ENCODE measurements at regions not wholly inside any gene's neighbourhood (a gene's known extent, or its start where the extent isn't known, plus 50 kb on each side); places are given as distances from the start of the nearest gene placed in this dataset.
"Not testable (repeated sequence)": the region's sequence is repeated elsewhere in the genome, so short reads cannot be mapped to it uniquely, and the experiment has no call there.

DNA sequence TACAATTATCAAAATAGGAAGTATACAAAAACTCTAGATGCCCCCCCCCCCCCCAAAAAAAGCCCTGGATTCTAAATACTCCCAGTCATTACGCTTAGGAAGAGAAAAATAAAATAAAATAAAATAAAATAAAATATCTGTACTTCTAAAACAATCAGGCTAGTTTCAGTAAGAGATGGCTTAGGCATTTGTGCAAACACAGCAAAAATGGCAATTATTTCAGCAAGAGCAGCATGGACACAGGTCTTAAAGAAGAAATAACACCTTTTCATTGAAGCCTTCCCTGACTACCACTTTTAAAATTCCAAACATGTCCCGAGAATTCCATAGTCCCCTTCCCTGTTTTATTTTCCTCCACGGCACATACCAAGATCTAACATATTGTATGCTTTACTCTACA lies 218.6 kb upstream of the POU5F2 start:
- Mint-ChIP-seq H3K4me3 (no peak overlapping the region), H3K9me3 (ENCODE audit: insufficient read depth) (no peaks in the 10 kb centered on the region), H3K4me1 (ENCODE audit: low read depth) (no peaks in the 10 kb centered on the region), H3K27ac (no peak overlapping the region), H3K27me3 (ENCODE audit: low read depth) (no peaks in the 10 kb centered on the region), H3K36me3 (ENCODE audit: low read depth) (peaks cover 12% of the 10 kb centered on the region)
- ATAC-seq (no peak), DNase-seq (no peak)
- ChIA-PET POLR2A (no interaction called here), CTCF (no interaction called here)

DNA sequence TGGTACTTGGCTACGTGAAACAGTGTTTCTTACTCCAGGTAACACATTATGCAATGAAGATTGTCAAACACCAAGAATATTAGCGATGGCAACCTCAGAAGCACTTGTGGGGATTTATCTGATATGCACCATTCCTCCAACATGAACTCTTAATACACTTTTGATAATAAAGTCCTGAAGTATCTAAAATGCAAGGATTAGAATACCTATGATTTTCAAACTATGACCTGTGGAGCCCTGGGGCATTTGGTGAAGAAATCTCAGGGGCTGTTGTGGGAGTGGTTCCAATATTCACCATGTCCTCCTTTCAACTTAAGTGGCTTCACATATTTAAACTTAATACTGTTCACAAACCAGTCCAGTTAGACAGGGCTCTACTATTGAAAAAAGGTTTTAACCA lies 214.6 kb upstream of the POU5F2 start:
- Mint-ChIP-seq H3K9me3 (ENCODE audit: insufficient read depth) (no peaks in the 10 kb centered on the region), H3K27ac (no peak overlapping the region), H3K27me3 (ENCODE audit: low read depth) (no peaks in the 10 kb centered on the region), H3K4me3 (no peak overlapping the region), H3K36me3 (ENCODE audit: low read depth) (peaks cover 16% of the 10 kb centered on the region), H3K4me1 (ENCODE audit: low read depth) (no peaks in the 10 kb centered on the region)
- POLR2A ChIA-PET: no interaction called here
- ATAC-seq (no peak), DNase-seq (no peak)
- CTCF ChIA-PET: no interaction called here

DNA sequence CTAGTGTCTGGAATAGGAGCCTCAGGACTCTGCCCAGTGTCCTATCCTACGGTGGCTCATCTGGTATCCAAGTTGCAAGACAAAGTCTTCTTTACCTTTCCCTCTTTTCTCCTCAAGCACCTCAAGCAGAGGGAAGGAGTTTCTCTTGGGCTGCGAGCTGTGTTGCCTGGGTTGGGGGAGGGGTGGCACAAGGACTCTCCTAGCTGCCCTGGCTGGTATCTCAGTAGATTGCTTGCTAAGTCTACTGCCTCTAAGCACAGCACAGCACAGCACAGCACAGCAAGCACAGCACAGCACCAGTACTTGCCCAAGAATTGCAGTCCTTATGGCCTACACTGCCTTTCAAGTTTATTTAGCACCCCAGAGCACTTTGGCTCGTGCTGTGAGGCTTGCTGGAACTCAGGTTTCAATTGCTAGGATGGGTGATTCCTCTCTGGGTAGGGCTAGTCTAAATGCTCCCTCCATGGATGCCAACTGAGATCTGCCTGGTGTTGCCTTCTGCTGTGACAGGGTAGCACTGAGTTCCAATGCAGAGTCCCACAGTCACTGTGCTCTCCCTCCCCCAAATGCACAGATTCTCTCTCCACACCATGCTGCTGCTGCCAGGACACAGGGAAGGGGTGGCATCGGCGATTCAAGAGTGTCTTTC lies 213.1 kb upstream of the POU5F2 start:
- Mint-ChIP-seq H3K4me3 (no peak overlapping the region), H3K27me3 (ENCODE audit: low read depth) (no peaks in the 10 kb centered on the region), H3K4me1 (ENCODE audit: low read depth) (no peaks in the 10 kb centered on the region), H3K27ac (no peak overlapping the region), H3K36me3 (ENCODE audit: low read depth) (peaks cover 14% of the 10 kb centered on the region), H3K9me3 (ENCODE audit: insufficient read depth) (no peaks in the 10 kb centered on the region)
- POLR2A ChIA-PET: no interaction called here
- DNase-seq (no peak), ATAC-seq (no peak)
- CTCF ChIA-PET: no interaction called here

DNA sequence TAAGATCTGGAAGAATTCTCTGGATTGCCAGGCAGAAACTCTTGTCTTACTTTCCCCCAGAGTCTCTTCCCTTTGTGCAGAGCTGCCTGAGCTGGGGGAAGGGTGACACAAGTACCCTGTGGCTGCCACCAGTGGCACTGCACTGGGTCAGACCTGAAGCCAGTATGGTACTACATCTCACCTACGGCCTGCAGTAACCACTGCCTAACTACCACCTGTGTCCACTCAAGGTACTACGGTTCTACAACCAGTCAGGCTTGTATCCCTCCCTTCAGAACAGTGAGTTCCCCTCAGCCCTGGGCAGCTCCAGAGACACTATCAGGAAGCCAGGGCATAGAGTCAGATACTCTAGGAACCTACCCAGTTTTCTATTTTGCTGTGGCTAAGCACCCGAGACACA lies 212.0 kb upstream of the POU5F2 start:
- Mint-ChIP-seq H3K4me3 (no peak overlapping the region), H3K9me3 (ENCODE audit: insufficient read depth) (no peaks in the 10 kb centered on the region), H3K36me3 (ENCODE audit: low read depth) (peaks cover 14% of the 10 kb centered on the region), H3K4me1 (ENCODE audit: low read depth) (no peaks in the 10 kb centered on the region), H3K27ac (no peak overlapping the region), H3K27me3 (ENCODE audit: low read depth) (no peaks in the 10 kb centered on the region)
- ATAC-seq (no peak), DNase-seq (no peak)
- ChIA-PET POLR2A (no interaction called here), CTCF (no interaction called here)

DNA sequence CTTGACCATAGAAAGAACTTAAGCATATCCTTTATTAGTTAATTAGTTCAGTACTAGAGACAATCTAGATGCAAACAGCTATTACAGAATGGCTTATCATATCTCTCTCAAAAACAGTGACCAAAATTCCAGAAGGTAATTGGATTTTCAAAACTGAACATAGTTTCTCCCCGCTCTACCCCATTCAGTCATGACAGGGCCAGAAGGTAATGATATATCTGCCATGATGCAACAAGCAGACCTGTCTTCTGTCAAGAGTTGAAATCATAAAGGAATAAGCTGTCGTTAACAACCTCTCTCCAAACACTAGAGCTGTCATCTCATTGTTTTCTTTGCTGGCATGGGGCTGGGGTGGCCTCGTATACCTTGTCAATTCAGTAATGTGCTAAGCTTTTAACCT lies 200.5 kb upstream of the POU5F2 start:
- ATAC-seq (no peak), DNase-seq (no peak)
- peaks cover 7% of the 10 kb centered on the region for H3K4me1 Mint-ChIP-seq (ENCODE audit: low read depth)
- no peaks in the 10 kb centered on the region for H3K9me3 Mint-ChIP-seq (ENCODE audit: insufficient read depth)
- ChIA-PET CTCF (no interaction called here), POLR2A (no interaction called here)
- peaks cover 2% of the 10 kb centered on the region for H3K36me3 Mint-ChIP-seq (ENCODE audit: low read depth)
- no peak overlapping the region for H3K27ac Mint-ChIP-seq
- no peaks in the 10 kb centered on the region for H3K27me3 Mint-ChIP-seq (ENCODE audit: low read depth)
- no peak overlapping the region for H3K4me3 Mint-ChIP-seq

DNA sequence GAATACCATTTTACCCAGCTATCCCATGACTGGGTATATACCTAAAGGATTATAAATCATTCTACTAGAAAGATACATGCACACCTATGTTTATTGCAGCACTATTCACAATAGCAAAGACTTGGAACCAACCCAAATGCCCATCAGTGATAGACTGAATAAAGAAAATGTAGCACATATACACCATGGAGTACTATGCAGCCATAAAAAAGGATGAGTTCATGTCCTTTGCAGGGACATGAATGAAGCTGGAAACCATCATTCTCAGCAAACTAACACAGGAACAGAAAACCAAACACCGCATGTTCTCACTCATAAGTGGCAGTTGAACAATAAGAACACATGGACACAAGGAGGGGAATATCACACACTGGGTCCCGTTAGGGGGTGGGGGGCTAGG lies 191.9 kb upstream of the POU5F2 start:
- H3K4me1 Mint-ChIP-seq (ENCODE audit: low read depth); POLR2A ChIA-PET; H3K9me3 Mint-ChIP-seq (ENCODE audit: insufficient read depth); H3K36me3 Mint-ChIP-seq (ENCODE audit: low read depth); CTCF ChIA-PET; H3K27me3 Mint-ChIP-seq (ENCODE audit: low read depth); H3K4me3 Mint-ChIP-seq; ATAC-seq; H3K27ac Mint-ChIP-seq; DNase-seq: not testable (repeated sequence)

DNA sequence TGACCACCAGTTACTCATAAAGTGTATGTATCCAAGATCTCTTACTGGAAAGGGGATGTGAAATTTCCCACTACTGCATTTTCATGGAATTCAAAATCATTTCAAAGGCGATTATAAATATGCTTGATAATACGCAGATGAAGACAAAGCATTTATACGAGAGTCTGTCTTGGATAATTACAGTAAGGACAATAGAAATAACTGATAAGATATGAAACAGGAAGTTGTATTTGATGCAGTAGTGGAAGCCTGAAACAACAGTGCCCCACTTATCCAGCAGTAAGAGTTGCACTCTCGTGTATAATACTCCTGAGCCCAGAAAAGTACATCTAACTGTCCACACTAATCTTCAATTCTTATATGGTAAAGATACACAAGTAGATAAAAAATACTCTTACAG lies 188.7 kb upstream of the POU5F2 start:
- no peaks in the 10 kb centered on the region for H3K9me3 Mint-ChIP-seq (ENCODE audit: insufficient read depth)
- H3K27me3 Mint-ChIP-seq (ENCODE audit: low read depth): no peaks in the 10 kb centered on the region
- no peaks in the 10 kb centered on the region for H3K4me1 Mint-ChIP-seq (ENCODE audit: low read depth)
- no peak for DNase-seq
- H3K4me3 Mint-ChIP-seq: no peak overlapping the region
- H3K27ac Mint-ChIP-seq: no peak overlapping the region
- CTCF ChIA-PET: no interaction called here
- H3K36me3 Mint-ChIP-seq (ENCODE audit: low read depth): peaks cover 3% of the 10 kb centered on the region
- ATAC-seq: no peak
- POLR2A ChIA-PET: no interaction called here

DNA sequence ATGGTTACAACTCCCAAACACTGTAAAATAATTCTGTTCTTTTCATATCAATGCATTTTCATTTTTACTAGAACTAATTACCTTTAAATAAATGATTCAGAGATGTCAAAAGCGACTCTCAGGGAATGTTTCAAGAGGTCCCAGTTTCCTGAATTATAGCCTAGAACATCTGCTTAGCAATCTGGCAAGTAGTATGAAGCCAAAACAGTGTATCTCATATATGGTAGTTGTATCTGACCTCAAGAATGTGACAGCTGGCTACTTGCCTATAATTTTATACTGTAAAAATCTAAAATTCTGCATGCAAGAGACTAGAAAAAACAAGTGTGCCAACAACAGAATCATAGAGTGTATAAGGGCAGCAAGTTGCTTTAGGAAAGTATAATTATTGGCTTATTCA lies 187.7 kb upstream of the POU5F2 start:
- no peaks in the 10 kb centered on the region for H3K27me3 Mint-ChIP-seq (ENCODE audit: low read depth)
- ATAC-seq (no peak), DNase-seq (no peak)
- peaks cover 3% of the 10 kb centered on the region for H3K36me3 Mint-ChIP-seq (ENCODE audit: low read depth)
- H3K4me1 Mint-ChIP-seq (ENCODE audit: low read depth): no peaks in the 10 kb centered on the region
- ChIA-PET CTCF (no interaction called here), POLR2A (no interaction called here)
- H3K9me3 Mint-ChIP-seq (ENCODE audit: insufficient read depth): no peaks in the 10 kb centered on the region
- no peak overlapping the region for H3K4me3 Mint-ChIP-seq
- no peak overlapping the region for H3K27ac Mint-ChIP-seq

DNA sequence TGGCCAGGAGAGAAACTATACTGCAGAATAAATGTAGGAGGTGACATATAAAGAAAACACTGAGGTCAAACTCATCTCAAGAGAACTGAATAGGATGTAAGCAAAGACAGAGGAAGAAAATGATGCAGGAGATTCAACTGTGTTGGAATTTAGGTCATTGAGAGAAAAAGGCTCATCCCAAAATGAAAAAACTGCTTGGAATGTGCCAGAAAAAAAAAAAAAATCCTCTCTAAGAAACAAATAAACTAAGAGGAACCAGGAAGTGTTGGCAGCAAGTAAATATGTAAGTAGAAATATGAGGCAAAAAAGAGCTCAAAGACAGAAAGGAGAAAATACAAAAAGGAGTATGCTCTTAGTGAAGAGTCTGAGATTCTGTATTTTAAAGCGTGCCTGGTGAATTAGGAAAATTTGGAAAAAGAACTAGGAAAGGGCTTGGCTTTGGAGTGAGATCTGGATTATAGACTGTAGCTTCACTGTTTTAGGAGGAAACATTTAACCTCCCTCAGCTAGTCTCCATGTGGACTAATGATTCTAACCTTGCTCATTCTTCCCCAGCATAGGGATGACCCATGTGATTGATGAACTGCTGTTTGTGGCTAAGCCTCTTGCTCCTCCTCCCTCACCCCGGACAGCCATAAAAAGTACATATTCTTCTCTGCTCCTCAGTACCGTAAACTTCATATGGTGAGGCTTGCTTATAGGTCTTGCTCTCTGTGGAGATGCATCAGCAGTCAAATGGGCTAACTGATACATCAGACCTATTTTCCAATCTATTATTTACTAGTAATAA lies 185.6 kb upstream of the POU5F2 start:
- ATAC-seq: no peak
- no peaks in the 10 kb centered on the region for H3K36me3 Mint-ChIP-seq (ENCODE audit: low read depth)
- CTCF ChIA-PET: no interaction called here
- H3K27me3 Mint-ChIP-seq (ENCODE audit: low read depth): no peaks in the 10 kb centered on the region
- POLR2A ChIA-PET: no interaction called here
- no peak overlapping the region for H3K27ac Mint-ChIP-seq
- DNase-seq: no peak
- no peaks in the 10 kb centered on the region for H3K9me3 Mint-ChIP-seq (ENCODE audit: insufficient read depth)
- H3K4me1 Mint-ChIP-seq (ENCODE audit: low read depth): no peaks in the 10 kb centered on the region
- no peak overlapping the region for H3K4me3 Mint-ChIP-seq

DNA sequence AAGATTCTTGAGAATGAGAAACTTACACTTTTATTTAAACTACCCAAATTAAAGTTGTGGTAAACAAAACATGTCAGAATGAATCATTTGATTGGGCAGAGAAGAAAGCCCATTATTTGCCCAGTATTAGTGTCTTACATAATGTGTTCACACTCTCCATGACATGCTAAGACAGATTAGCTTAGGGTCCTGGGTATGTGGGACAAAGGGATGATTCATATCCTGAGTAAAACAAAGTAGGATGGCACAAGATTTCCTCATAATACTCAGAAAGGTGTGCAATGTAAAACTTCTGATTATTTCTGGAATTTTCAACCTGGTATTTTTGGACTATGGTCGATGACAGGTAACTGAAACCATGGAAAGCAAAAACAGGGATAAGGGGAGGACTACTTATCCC lies 183.9 kb upstream of the POU5F2 start:
- ATAC-seq: no peak
- Mint-ChIP-seq H3K27ac (no peak overlapping the region), H3K4me1 (ENCODE audit: low read depth) (no peaks in the 10 kb centered on the region), H3K4me3 (no peak overlapping the region), H3K36me3 (ENCODE audit: low read depth) (no peaks in the 10 kb centered on the region), H3K9me3 (ENCODE audit: insufficient read depth) (no peaks in the 10 kb centered on the region), H3K27me3 (ENCODE audit: low read depth) (no peaks in the 10 kb centered on the region)
- CTCF ChIA-PET: no interaction called here
- POLR2A ChIA-PET: no interaction called here
- DNase-seq: no peak

DNA sequence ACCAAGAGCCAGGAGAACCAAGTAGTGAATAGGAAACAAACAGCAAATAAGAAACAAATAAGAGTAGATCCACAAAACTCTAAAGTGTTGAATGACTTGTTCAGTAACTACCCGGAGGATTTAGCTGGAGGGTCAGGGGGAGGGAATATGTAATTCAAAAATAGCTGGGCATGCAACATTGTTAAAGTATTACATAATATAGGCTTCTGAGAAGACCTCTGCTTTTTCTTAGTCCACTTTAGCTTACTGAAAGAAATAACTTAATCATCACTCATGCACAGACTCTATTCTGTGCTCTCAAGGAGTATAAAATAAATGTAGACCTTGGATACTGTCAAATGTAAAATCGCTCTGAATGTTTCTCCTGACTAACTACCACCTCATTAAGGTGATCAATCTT lies 183.2 kb upstream of the POU5F2 start:
- ATAC-seq (no peak), DNase-seq (no peak)
- Mint-ChIP-seq H3K36me3 (ENCODE audit: low read depth) (no peaks in the 10 kb centered on the region), H3K9me3 (ENCODE audit: insufficient read depth) (no peaks in the 10 kb centered on the region), H3K27me3 (ENCODE audit: low read depth) (no peaks in the 10 kb centered on the region), H3K4me3 (no peak overlapping the region), H3K4me1 (ENCODE audit: low read depth) (no peaks in the 10 kb centered on the region), H3K27ac (no peak overlapping the region)
- CTCF ChIA-PET: no interaction called here
- POLR2A ChIA-PET: no interaction called here

DNA sequence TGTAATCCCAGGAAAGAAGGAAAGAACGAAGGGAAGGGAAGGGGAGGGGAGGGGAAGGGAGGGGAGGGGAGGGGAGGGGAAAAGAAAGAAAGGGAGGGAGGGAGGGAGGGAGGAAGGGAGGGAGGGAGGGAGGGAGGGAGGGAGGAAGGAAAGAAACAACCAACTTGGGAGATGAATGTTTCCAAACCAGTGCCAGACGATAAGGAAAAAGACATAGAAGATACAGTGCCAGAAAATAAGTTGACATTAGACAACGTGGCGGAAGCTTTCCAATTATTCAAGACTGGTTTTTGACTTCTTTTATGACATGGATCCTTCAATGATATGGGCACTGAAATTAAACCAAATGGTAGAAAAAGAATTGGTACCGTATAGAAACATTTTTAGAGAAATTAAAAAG lies 181.2 kb upstream of the POU5F2 start:
- POLR2A ChIA-PET: no interaction called here
- H3K36me3 Mint-ChIP-seq (ENCODE audit: low read depth): no peaks in the 10 kb centered on the region
- no peak for ATAC-seq
- H3K4me3 Mint-ChIP-seq: no peak overlapping the region
- no peak overlapping the region for H3K27ac Mint-ChIP-seq
- no peak for DNase-seq
- CTCF ChIA-PET: no interaction called here
- H3K9me3 Mint-ChIP-seq (ENCODE audit: insufficient read depth): no peaks in the 10 kb centered on the region
- H3K27me3 Mint-ChIP-seq (ENCODE audit: low read depth): no peaks in the 10 kb centered on the region
- H3K4me1 Mint-ChIP-seq (ENCODE audit: low read depth): no peaks in the 10 kb centered on the region

DNA sequence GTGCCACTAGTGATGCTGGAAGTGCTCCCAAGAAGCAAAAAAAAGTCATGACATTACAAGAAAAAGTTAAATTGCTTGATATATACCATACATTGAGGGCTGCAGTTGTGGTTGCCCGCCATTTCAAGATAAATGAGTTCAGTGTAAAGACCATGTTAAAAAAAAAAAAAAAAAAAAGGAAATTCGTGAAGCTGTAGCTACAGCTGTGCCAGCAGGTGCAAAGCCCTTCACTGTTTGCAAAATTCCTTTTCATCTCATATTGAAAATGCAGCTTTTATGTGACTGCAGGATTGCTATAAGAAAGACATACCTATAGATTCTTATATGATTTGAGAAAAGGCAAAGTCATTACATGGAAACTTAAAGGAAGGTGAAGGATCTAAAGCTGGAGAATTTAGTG lies 179.6 kb upstream of the POU5F2 start:
- CTCF ChIA-PET: no interaction called here
- POLR2A ChIA-PET: no interaction called here
- no peaks in the 10 kb centered on the region for H3K4me1 Mint-ChIP-seq (ENCODE audit: low read depth)
- DNase-seq (no peak), ATAC-seq (no peak)
- no peaks in the 10 kb centered on the region for H3K9me3 Mint-ChIP-seq (ENCODE audit: insufficient read depth)
- H3K27ac Mint-ChIP-seq: no peak overlapping the region
- no peaks in the 10 kb centered on the region for H3K27me3 Mint-ChIP-seq (ENCODE audit: low read depth)
- H3K4me3 Mint-ChIP-seq: no peak overlapping the region
- no peaks in the 10 kb centered on the region for H3K36me3 Mint-ChIP-seq (ENCODE audit: low read depth)
